Neural cell (in vitro differentiated cells): ENCODE measurements at regions not wholly inside any gene's neighbourhood (a gene's known extent, or its start where the extent isn't known, plus 50 kb on each side); places are given as distances from the start of the nearest gene placed in this dataset.

Experiments used
- CTCF ChIP-seq: fragments of 450-650 bp; IDR thresholded peaks from 2 replicates; pipeline ENCODE4 v1.5.1; 2014; ENCODE audit warnings: antibody characterized with exemption, mild to moderate bottlenecking, moderate library complexity; ENCODE audit not compliant: poor library complexity, severe bottlenecking
- EZH2 ChIP-seq: fragments of 200-600, 300-800 bp; shearing (Covaris generic), sonication (generic); IDR thresholded peaks from 2 replicates; pipeline ENCODE4 v1.6.1; 2014; ENCODE audit warnings: antibody characterized with exemption, low read length, borderline replicate concordance, mild to moderate bottlenecking; ENCODE audit not compliant: insufficient read depth, poor library complexity, severe bottlenecking
- MXI1 ChIP-seq: fragments of 450-650 bp; conservative IDR thresholded peaks from 2 replicates; pipeline ENCODE4 v1.6.1; 2014; ENCODE audit warnings: antibody characterized with exemption, mild to moderate bottlenecking; ENCODE audit not compliant: poor library complexity, severe bottlenecking
- POLR2AphosphoS5 ChIP-seq: IDR thresholded peaks from 2 replicates; pipeline ENCODE4 v1.6.1; 2012
- RAD21 ChIP-seq: fragments of 450-650 bp; conservative IDR thresholded peaks from 2 replicates; pipeline ENCODE4 v1.6.1; 2014; ENCODE audit warnings: antibody characterized with exemption, mild to moderate bottlenecking, moderate library complexity
- REST ChIP-seq: IDR thresholded peaks from 2 replicates; pipeline ENCODE4 v1.6.1; 2012; ENCODE audit warnings: borderline replicate concordance
- TAF1 ChIP-seq: IDR thresholded peaks from 2 replicates; pipeline ENCODE4 v1.6.1; 2012; ENCODE audit warnings: low read depth

- TF ChIP-seq RAD21 (no peak), TAF1 (no peak), CTCF (no peak), REST (no peak), EZH2 (no peak), POLR2AphosphoS5 (no peak), MXI1 (no peak)
Observed at GRCh38 chr1:14061722-14062121, 361.7 kb downstream of the PRDM2 start.
